Fibroblast of lung (primary cell): ENCODE measurements at regions not wholly inside any gene's neighbourhood (a gene's known extent, or its start where the extent isn't known, plus 50 kb on each side); places are given as distances from the start of the nearest gene placed in this dataset.

Experiments
- CTCF ChIP-seq, 2 donors: IDR thresholded peaks in 1 of 2; conservative IDR thresholded peaks in 1 of 2; 1 replicate in 1 of 2; 2 replicates in 1 of 2; pipeline ENCODE4 v1.5.1; 2011 to 2012; ENCODE audit warnings: low read length in 2 of 2, control low read depth in 1 of 2, inconsistent platforms in 1 of 2, low read depth in 1 of 2, mild to moderate bottlenecking in 1 of 2
- EZH2 ChIP-seq: IDR thresholded peaks from 2 replicates; pipeline ENCODE4 v1.5.1; 2012; ENCODE audit warnings: low read length, control low read depth, mild to moderate bottlenecking; ENCODE audit errors: missing control alignments

- no peak for TF ChIP-seq CTCF (conservative IDR thresholded peaks at IDR 0.05 in 1 of 2, IDR thresholded peaks at IDR 0.05 in 1 of 2; ENCODE audit: low read depth in 1 of 2, low read length in 2 of 2)
- no peak for TF ChIP-seq EZH2
These were observed 246.0 kb upstream of the PHF14 start for GRCh38 chr7:10727636-10728035.
